OCI-LY1 (cell line): ENCODE measurements at regions not wholly inside any gene's neighbourhood (a gene's known extent, or its start where the extent isn't known, plus 50 kb on each side); places are given as distances from the start of the nearest gene placed in this dataset.

Experiments
- EZH2 ChIP-seq: fragments of 200-600 bp; sonication (generic), shearing (Covaris generic); IDR thresholded peaks from 2 replicates; pipeline ENCODE4 v1.8.0; 2017; ENCODE audit warnings: borderline replicate concordance, mixed run types, mild to moderate bottlenecking, antibody characterized with exemption, low read length, moderate library complexity, mixed read lengths
- TF ChIP-seq, protein P1 (sequence below): fragments of 200-600 bp; sonication (generic), shearing (Covaris generic); IDR thresholded peaks from 2 replicates; pipeline ENCODE4 v1.5.1; 2017; ENCODE audit warnings: mild to moderate bottlenecking, antibody characterized with exemption, low read length, moderate library complexity, mixed read lengths

DNA sequence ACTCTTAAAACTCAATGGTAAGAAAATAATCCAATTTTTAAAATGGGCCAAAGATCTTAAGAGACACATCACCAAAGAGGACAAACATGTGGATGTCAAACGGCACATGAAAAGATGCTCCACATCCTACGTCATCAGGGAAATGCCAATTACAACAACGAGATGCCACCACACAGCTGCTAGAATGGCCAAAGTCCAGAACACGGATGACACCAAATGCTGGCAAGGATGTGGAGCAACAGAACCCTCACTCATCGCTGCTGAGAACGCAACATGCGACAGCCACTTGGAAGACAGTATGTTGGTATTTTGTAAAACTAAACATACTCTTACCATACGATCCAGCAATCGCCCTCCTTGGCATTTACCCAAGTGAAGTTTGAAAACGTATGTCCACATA is 132.8 kb upstream of the CDH4 start:
- TF ChIP-seq, protein P1, sequence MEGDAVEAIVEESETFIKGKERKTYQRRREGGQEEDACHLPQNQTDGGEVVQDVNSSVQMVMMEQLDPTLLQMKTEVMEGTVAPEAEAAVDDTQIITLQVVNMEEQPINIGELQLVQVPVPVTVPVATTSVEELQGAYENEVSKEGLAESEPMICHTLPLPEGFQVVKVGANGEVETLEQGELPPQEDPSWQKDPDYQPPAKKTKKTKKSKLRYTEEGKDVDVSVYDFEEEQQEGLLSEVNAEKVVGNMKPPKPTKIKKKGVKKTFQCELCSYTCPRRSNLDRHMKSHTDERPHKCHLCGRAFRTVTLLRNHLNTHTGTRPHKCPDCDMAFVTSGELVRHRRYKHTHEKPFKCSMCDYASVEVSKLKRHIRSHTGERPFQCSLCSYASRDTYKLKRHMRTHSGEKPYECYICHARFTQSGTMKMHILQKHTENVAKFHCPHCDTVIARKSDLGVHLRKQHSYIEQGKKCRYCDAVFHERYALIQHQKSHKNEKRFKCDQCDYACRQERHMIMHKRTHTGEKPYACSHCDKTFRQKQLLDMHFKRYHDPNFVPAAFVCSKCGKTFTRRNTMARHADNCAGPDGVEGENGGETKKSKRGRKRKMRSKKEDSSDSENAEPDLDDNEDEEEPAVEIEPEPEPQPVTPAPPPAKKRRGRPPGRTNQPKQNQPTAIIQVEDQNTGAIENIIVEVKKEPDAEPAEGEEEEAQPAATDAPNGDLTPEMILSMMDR = no peak
- TF ChIP-seq EZH2 = no peak
